Neural progenitor cell (in vitro differentiated cells): ENCODE measurements at regions not wholly inside any gene's neighbourhood (a gene's known extent, or its start where the extent isn't known, plus 50 kb on each side); places are given as distances from the start of the nearest gene placed in this dataset.

ENCODE experiments used
- DNase-seq: peaks from one replicate; pipeline ENCODE4 v3.0.0-alpha.2; 2016; ENCODE audit warnings: low spot score
- H2AFZ ChIP-seq: fragments of 200-600 bp; sonication (generic); replicated peaks from 2 replicates; pipeline ENCODE4 v1.6.1; 2016; ENCODE audit warnings: antibody characterized with exemption
- H3F3A ChIP-seq: fragments of 200-600 bp; sonication (generic); 2 replicates; pipeline ENCODE4 v1.6.1; 2016; ENCODE audit warnings: antibody characterized with exemption, low read depth
- H3K27ac ChIP-seq: fragments of 200-600 bp; sonication (generic); 2 replicates; pipeline ENCODE4 v1.5.1; 2016; ENCODE audit warnings: mild to moderate bottlenecking
- H3K27me3 ChIP-seq: fragments of 200-600 bp; sonication (generic); 2 replicates; pipeline ENCODE4 v1.6.1; 2016; ENCODE audit warnings: mild to moderate bottlenecking, moderate library complexity
- H3K36me3 ChIP-seq: fragments of 200-600 bp; sonication (generic); 2 replicates; pipeline ENCODE4 v1.5.1; 2016
- H3K4me1 ChIP-seq: fragments of 200-600 bp; sonication (generic); 2 replicates; pipeline ENCODE4 v1.6.1; 2016; ENCODE audit warnings: mixed run types
- H3K4me2 ChIP-seq: fragments of 200-600 bp; sonication (generic); 2 replicates; pipeline ENCODE4 v1.6.1; 2016
- H3K4me3 ChIP-seq: fragments of 200-600 bp; sonication (generic); 2 replicates; pipeline ENCODE4 v1.5.1; 2016
- H3K79me2 ChIP-seq: fragments of 200-600 bp; sonication (generic); 2 replicates; pipeline ENCODE4 v1.6.1; 2016; ENCODE audit warnings: low read depth
- H3K9ac ChIP-seq: fragments of 200-600 bp; sonication (generic); 2 replicates; pipeline ENCODE4 v1.6.1; 2016
- H3K9me3 ChIP-seq: fragments of 200-600 bp; sonication (generic); 2 replicates; pipeline ENCODE4 v1.5.1; 2016; ENCODE audit warnings: low read depth
- H4K20me1 ChIP-seq: fragments of 200-600 bp; sonication (generic); 2 replicates; pipeline ENCODE4 v1.6.1; 2016; ENCODE audit warnings: low read depth
- H3K27ac Mint-ChIP-seq: 3 replicates; pipeline ENCODE4 v1.8.0; 2021; ENCODE audit warnings: mixed read lengths
- H3K27me3 Mint-ChIP-seq: 2 replicates; pipeline ENCODE4 v1.8.0; 2022; ENCODE audit warnings: low read depth, mild to moderate bottlenecking, inconsistent platforms, moderate library complexity, mixed read lengths; ENCODE audit not compliant: insufficient read depth
- H3K36me3 Mint-ChIP-seq: 3 replicates; pipeline ENCODE4 v1.8.0; 2021; ENCODE audit warnings: mixed read lengths
- H3K4me1 Mint-ChIP-seq: 3 replicates; pipeline ENCODE4 v1.8.0; 2021; ENCODE audit warnings: mixed read lengths
- H3K4me3 Mint-ChIP-seq: 3 replicates; pipeline ENCODE4 v1.8.0; 2021; ENCODE audit warnings: mild to moderate bottlenecking, moderate library complexity, mixed read lengths
- H3K9me3 Mint-ChIP-seq: 3 replicates; pipeline ENCODE4 v1.8.0; 2020; ENCODE audit warnings: mixed read lengths
- EZH2 ChIP-seq: fragments of 200-600 bp; sonication (generic); IDR thresholded peaks from 2 replicates; pipeline ENCODE4 v1.6.1; 2017; ENCODE audit warnings: antibody characterized with exemption, mild to moderate bottlenecking, moderate library complexity
- EZH2phosphoT487 ChIP-seq: fragments of 200-600 bp; sonication (generic); IDR thresholded peaks from 2 replicates; pipeline ENCODE4 v1.6.1; 2017; ENCODE audit warnings: antibody characterized with exemption
- TF ChIP-seq, protein P1 (sequence below): fragments of 200-600 bp; sonication (generic); IDR thresholded peaks from 2 replicates; pipeline ENCODE4 v1.5.1; 2017; ENCODE audit warnings: antibody characterized with exemption, mild to moderate bottlenecking

DNA sequence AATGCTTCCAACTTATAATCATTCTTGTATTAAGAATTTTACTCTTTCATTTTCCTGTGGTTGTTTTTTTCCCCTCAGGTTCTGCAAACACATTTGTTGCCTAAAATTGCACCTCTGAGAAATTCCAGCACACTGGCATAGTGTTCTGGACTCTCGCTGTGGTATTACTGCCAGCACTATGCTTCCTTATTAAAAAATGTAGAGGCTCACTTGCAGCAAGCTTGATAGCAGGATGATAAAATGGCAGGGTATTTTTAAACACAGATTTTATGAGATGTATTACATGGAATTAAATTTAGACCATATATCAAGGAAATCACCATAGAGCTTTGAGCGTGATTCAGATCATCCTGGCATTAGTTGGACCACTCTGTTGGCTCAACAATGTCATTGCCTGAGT, 416.7 kb upstream of the AKR1E2 start:
- Histone ChIP-seq H3K27me3 (no peaks in the 10 kb centered on the region), H3K4me1 (no peaks in the 10 kb centered on the region), H3K79me2 (no peaks in the 10 kb centered on the region), H2AFZ (no peak overlapping the region), H3K4me2 (no peak overlapping the region), H4K20me1 (no peaks in the 10 kb centered on the region), H3F3A (no peaks in the 10 kb centered on the region), H3K36me3 (no peaks in the 10 kb centered on the region), H3K9ac (no peak overlapping the region), H3K9me3 (no peaks in the 10 kb centered on the region), H3K27ac (no peak overlapping the region), H3K4me3 (no peak overlapping the region)
- Mint-ChIP-seq H3K36me3 (no peaks in the 10 kb centered on the region), H3K4me3 (no peak overlapping the region), H3K9me3 (no peaks in the 10 kb centered on the region), H3K27me3 (peaks cover 4% of the 10 kb centered on the region), H3K27ac (no peak overlapping the region), H3K4me1 (peaks cover 6% of the 10 kb centered on the region)
- TF ChIP-seq EZH2 (no peak), EZH2phosphoT487 (no peak)
- TF ChIP-seq, protein P1, sequence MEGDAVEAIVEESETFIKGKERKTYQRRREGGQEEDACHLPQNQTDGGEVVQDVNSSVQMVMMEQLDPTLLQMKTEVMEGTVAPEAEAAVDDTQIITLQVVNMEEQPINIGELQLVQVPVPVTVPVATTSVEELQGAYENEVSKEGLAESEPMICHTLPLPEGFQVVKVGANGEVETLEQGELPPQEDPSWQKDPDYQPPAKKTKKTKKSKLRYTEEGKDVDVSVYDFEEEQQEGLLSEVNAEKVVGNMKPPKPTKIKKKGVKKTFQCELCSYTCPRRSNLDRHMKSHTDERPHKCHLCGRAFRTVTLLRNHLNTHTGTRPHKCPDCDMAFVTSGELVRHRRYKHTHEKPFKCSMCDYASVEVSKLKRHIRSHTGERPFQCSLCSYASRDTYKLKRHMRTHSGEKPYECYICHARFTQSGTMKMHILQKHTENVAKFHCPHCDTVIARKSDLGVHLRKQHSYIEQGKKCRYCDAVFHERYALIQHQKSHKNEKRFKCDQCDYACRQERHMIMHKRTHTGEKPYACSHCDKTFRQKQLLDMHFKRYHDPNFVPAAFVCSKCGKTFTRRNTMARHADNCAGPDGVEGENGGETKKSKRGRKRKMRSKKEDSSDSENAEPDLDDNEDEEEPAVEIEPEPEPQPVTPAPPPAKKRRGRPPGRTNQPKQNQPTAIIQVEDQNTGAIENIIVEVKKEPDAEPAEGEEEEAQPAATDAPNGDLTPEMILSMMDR, result no peak
- DNase-seq, result no peak

DNA sequence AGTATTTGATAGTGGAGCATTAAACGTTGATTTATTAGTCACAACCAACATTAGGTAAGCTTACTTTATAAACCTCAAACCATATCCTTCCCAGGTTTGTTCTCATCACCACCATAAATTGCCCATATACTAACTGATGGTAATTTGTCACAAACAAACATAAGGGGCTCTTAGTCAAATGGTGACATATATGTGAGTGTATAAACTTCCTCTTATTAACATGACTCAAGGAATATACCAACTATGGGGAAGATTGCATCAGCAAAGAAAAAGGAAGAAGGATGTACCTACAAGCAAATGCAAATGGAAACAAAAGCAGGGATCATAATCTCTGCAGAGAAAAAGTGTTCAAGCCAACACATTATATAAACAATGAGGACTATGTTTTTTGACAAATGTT, 418.2 kb upstream of the AKR1E2 start:
- Mint-ChIP-seq H3K27me3 (peaks cover 4% of the 10 kb centered on the region), H3K36me3 (no peaks in the 10 kb centered on the region), H3K4me3 (no peak overlapping the region), H3K4me1 (peaks cover 6% of the 10 kb centered on the region), H3K27ac (no peak overlapping the region), H3K9me3 (no peaks in the 10 kb centered on the region)
- no peaks in the 10 kb centered on the region for H4K20me1 ChIP-seq
- TF ChIP-seq, protein P1, result no peak
- TF ChIP-seq EZH2phosphoT487 (no peak), EZH2 (no peak)
- no peak overlapping the region for H3K4me3 ChIP-seq
- no peaks in the 10 kb centered on the region for H3K79me2 ChIP-seq
- H3K9me3 ChIP-seq, result no peaks in the 10 kb centered on the region
- no peak for DNase-seq
- H2AFZ ChIP-seq, result no peak overlapping the region
- no peaks in the 10 kb centered on the region for H3F3A ChIP-seq
- no peaks in the 10 kb centered on the region for H3K4me1 ChIP-seq
- no peaks in the 10 kb centered on the region for H3K36me3 ChIP-seq
- H3K27ac ChIP-seq, result no peak overlapping the region
- no peak overlapping the region for H3K9ac ChIP-seq
- H3K27me3 ChIP-seq, result no peaks in the 10 kb centered on the region
- H3K4me2 ChIP-seq, result no peak overlapping the region

DNA sequence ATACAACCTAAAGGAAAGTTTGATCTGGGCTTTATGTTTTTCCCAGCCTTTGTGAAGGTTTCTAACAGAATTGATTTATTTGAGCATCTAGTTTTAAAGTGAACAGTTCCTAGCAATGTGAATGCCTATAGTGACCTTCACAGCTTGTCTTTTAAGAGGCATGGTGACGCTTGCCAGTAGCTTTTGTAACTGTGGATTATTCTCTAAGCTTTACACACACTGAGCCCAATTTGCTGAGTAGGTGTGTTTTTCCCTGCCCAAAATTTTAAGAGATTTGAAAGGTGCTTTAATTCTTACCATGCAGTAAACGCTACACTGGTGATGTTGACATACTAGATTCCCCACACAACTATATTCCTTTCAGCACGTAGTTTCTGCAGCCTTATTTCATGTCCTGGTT, 420.2 kb upstream of the AKR1E2 start:
- no peak overlapping the region for H3K27ac Mint-ChIP-seq
- Histone ChIP-seq H3K27ac (no peak overlapping the region), H3K27me3 (no peaks in the 10 kb centered on the region), H3K4me3 (no peak overlapping the region), H3K9ac (no peak overlapping the region), H4K20me1 (no peaks in the 10 kb centered on the region), H2AFZ (no peak overlapping the region), H3K4me2 (no peak overlapping the region), H3K9me3 (no peaks in the 10 kb centered on the region), H3K36me3 (no peaks in the 10 kb centered on the region), H3K79me2 (no peaks in the 10 kb centered on the region), H3F3A (no peaks in the 10 kb centered on the region), H3K4me1 (no peaks in the 10 kb centered on the region)
- H3K27me3 Mint-ChIP-seq, result peaks cover 4% of the 10 kb centered on the region
- TF ChIP-seq EZH2phosphoT487, result no peak
- TF ChIP-seq EZH2, result no peak
- TF ChIP-seq, protein P1, result no peak
- peaks cover 6% of the 10 kb centered on the region for H3K4me1 Mint-ChIP-seq
- H3K4me3 Mint-ChIP-seq, result no peak overlapping the region
- H3K9me3 Mint-ChIP-seq, result no peaks in the 10 kb centered on the region
- no peaks in the 10 kb centered on the region for H3K36me3 Mint-ChIP-seq
- no peak for DNase-seq
